SK-N-SH treated with all-trans-retinoic acid at 6 μM for 48 hours (cell line): ENCODE measurements at regions not wholly inside any gene's neighbourhood (a gene's known extent, or its start where the extent isn't known, plus 50 kb on each side); places are given as distances from the start of the nearest gene placed in this dataset.

Experiments used
- ATAC-seq: fragments of 200-7000 bp; cut with Tn5 transposase; 3 replicates; pipeline ENCODE4 v1.9.1; 2020; ENCODE audit warnings: mild to moderate bottlenecking, moderate library complexity
- ARNTL ChIP-seq: fragments of 450-650 bp; formaldehyde crosslinking; IDR thresholded peaks from 2 replicates; pipeline ENCODE4 v1.5.0; 2020; ENCODE audit warnings: low read depth, mild to moderate bottlenecking, moderate library complexity, borderline replicate concordance
- BACH2 ChIP-seq: fragments of 250-450 bp; sonication (Bioruptor Pico); IDR thresholded peaks from 2 replicates; pipeline ENCODE4 v1.9.0; 2021; ENCODE audit warnings: mild to moderate bottlenecking, borderline replicate concordance
- CSDC2 ChIP-seq: fragments of 250-450 bp; sonication (Bioruptor Pico); IDR thresholded peaks from 2 replicates; pipeline ENCODE4 v1.5.0; 2020; ENCODE audit warnings: mild to moderate bottlenecking, moderate library complexity
- ESRRG ChIP-seq: fragments of 250-450 bp; sonication (Bioruptor Pico); IDR thresholded peaks from 2 replicates; pipeline ENCODE4 v1.6.1; 2021; ENCODE audit warnings: mild to moderate bottlenecking
- GLIS3 ChIP-seq: fragments of 250-450 bp; sonication (Bioruptor Pico); IDR thresholded peaks from 2 replicates; pipeline ENCODE4 v1.5.0; 2020; ENCODE audit warnings: mild to moderate bottlenecking, moderate library complexity
- ISL1 ChIP-seq: fragments of 250-450 bp; sonication (Bioruptor Pico); IDR thresholded peaks from 2 replicates; pipeline ENCODE4 v2.1.2; 2022; ENCODE audit warnings: mild to moderate bottlenecking, moderate library complexity
- OSR1 ChIP-seq: fragments of 250-450 bp; sonication (Bioruptor Pico); IDR thresholded peaks from 2 replicates; pipeline ENCODE4 v1.8.0; 2022; ENCODE audit warnings: moderate library complexity, mild to moderate bottlenecking, inconsistent platforms
- PPARA ChIP-seq: fragments of 250-450 bp; sonication (Bioruptor Pico); IDR thresholded peaks from 2 replicates; pipeline ENCODE4 v1.5.0; 2020; ENCODE audit warnings: mild to moderate bottlenecking, borderline replicate concordance
- RARB ChIP-seq: fragments of 250-450 bp; sonication (Bioruptor Pico); IDR thresholded peaks from 2 replicates; pipeline ENCODE4 v1.8.0; 2021; ENCODE audit warnings: mild to moderate bottlenecking, moderate library complexity
- TOX ChIP-seq: fragments of 250-450 bp; sonication (Bioruptor Pico); IDR thresholded peaks from 2 replicates; pipeline ENCODE4 v1.8.0; 2021; ENCODE audit warnings: mild to moderate bottlenecking, moderate library complexity, borderline replicate concordance
- ZC3H10 ChIP-seq: fragments of 250-450 bp; sonication (Bioruptor Pico); IDR thresholded peaks from 2 replicates; pipeline ENCODE4 v1.5.1; 2021; ENCODE audit warnings: mild to moderate bottlenecking, moderate library complexity
- ZFP3 ChIP-seq: fragments of 250-450 bp; sonication (Bioruptor Pico); IDR thresholded peaks from 2 replicates; pipeline ENCODE4 v1.5.0; 2020; ENCODE audit warnings: mild to moderate bottlenecking, moderate library complexity
- ZFP30 ChIP-seq: fragments of 450-650 bp; formaldehyde crosslinking; IDR thresholded peaks from 2 replicates; pipeline ENCODE4 v1.5.0; 2022; ENCODE audit warnings: mild to moderate bottlenecking, moderate library complexity
- ZNF70 ChIP-seq: fragments of 450-650 bp; formaldehyde crosslinking; IDR thresholded peaks from 2 replicates; pipeline ENCODE4 v1.5.0; 2020; ENCODE audit warnings: mild to moderate bottlenecking, moderate library complexity
- ZNF8 ChIP-seq: fragments of 450-650 bp; formaldehyde crosslinking; IDR thresholded peaks from 2 replicates; pipeline ENCODE4 v1.5.0; 2020; ENCODE audit warnings: mild to moderate bottlenecking, moderate library complexity
- TF ChIP-seq, protein P1 (sequence below): fragments of 250-450 bp; sonication (Bioruptor Pico); IDR thresholded peaks from 2 replicates; pipeline ENCODE4 v1.5.0; 2020; ENCODE audit warnings: mild to moderate bottlenecking, moderate library complexity
- TF ChIP-seq, protein P2 (sequence below): fragments of 250-450 bp; sonication (Bioruptor Pico); IDR thresholded peaks from 2 replicates; pipeline ENCODE4 v1.5.1; 2021; ENCODE audit warnings: mild to moderate bottlenecking, moderate library complexity
- TF ChIP-seq, protein P3 (sequence below): fragments of 250-450 bp; sonication (Bioruptor Pico); IDR thresholded peaks from 2 replicates; pipeline ENCODE4 v1.8.0; 2020; ENCODE audit warnings: mild to moderate bottlenecking, moderate library complexity, borderline replicate concordance
- TF ChIP-seq, protein P4 (sequence below): fragments of 250-450 bp; sonication (Bioruptor Pico); IDR thresholded peaks from 2 replicates; pipeline ENCODE4 v1.5.1; 2020; ENCODE audit warnings: low read depth, mild to moderate bottlenecking, moderate library complexity
- TF ChIP-seq, protein P5 (sequence below): fragments of 250-450 bp; sonication (Bioruptor Pico); IDR thresholded peaks from 2 replicates; pipeline ENCODE4 v1.8.0; 2021; ENCODE audit warnings: low read depth, mild to moderate bottlenecking, moderate library complexity, borderline replicate concordance

DNA sequence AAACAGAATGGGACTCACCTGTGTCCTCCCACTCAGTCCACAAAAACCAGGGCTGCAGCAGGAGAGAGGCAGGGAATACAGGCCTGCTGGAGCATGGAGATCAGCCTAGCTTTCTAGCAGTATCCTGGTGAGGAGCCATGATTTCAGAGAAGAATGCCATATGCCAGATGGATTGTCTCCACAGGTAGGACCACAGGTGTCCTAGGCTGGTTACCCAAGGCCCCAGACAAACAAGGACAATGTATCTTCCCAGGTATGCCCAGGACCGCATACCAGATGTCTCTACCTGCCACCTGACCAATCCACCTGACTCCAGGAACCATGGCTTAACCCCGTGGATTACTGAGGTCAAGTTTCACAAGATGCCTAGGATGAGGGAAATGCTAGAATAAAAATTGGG, 295.4 kb upstream of the NPSR1 start:
- TF ChIP-seq GLIS3, result no peak
- TF ChIP-seq ZNF70 (CRISPR knock-in tag), result no peak
- TF ChIP-seq ARNTL, result no peak
- no peak for TF ChIP-seq BACH2 (CRISPR knock-in tag)
- TF ChIP-seq, protein P1, sequence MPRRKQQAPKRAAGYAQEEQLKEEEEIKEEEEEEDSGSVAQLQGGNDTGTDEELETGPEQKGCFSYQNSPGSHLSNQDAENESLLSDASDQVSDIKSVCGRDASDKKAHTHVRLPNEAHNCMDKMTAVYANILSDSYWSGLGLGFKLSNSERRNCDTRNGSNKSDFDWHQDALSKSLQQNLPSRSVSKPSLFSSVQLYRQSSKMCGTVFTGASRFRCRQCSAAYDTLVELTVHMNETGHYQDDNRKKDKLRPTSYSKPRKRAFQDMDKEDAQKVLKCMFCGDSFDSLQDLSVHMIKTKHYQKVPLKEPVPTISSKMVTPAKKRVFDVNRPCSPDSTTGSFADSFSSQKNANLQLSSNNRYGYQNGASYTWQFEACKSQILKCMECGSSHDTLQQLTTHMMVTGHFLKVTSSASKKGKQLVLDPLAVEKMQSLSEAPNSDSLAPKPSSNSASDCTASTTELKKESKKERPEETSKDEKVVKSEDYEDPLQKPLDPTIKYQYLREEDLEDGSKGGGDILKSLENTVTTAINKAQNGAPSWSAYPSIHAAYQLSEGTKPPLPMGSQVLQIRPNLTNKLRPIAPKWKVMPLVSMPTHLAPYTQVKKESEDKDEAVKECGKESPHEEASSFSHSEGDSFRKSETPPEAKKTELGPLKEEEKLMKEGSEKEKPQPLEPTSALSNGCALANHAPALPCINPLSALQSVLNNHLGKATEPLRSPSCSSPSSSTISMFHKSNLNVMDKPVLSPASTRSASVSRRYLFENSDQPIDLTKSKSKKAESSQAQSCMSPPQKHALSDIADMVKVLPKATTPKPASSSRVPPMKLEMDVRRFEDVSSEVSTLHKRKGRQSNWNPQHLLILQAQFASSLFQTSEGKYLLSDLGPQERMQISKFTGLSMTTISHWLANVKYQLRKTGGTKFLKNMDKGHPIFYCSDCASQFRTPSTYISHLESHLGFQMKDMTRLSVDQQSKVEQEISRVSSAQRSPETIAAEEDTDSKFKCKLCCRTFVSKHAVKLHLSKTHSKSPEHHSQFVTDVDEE (CRISPR knock-in tag), result no peak
- no peak for TF ChIP-seq ZFP3 (CRISPR knock-in tag)
- TF ChIP-seq ZFP30, result no peak
- TF ChIP-seq ISL1 (CRISPR knock-in tag), result no peak
- TF ChIP-seq ZNF8, result no peak
- no peak for TF ChIP-seq ESRRG
- TF ChIP-seq, protein P2, sequence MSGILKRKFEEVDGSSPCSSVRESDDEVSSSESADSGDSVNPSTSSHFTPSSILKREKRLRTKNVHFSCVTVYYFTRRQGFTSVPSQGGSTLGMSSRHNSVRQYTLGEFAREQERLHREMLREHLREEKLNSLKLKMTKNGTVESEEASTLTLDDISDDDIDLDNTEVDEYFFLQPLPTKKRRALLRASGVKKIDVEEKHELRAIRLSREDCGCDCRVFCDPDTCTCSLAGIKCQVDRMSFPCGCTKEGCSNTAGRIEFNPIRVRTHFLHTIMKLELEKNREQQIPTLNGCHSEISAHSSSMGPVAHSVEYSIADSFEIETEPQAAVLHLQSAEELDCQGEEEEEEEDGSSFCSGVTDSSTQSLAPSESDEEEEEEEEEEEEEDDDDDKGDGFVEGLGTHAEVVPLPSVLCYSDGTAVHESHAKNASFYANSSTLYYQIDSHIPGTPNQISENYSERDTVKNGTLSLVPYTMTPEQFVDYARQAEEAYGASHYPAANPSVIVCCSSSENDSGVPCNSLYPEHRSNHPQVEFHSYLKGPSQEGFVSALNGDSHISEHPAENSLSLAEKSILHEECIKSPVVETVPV (CRISPR knock-in tag), result no peak
- no peak for ATAC-seq

DNA sequence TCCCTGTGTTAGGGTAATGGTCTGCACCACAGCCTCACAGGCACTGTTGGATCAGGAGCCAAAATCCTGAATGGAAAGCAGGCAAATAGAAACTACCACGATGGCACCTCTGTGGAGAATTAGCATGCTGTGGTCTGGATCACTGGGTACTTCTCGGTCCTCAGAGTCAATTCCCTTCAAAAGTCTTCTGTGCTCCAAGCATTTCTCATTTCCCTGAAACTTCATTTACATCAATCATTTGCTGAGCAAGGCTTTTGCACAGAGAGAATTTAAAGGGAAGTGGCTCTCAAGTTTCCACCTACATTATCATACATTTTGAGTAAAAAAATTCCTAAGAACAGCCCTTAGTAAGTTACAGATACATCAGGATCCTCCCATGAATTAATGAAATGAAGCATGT, 293.9 kb upstream of the NPSR1 start:
- ATAC-seq, result no peak
- TF ChIP-seq, protein P3, sequence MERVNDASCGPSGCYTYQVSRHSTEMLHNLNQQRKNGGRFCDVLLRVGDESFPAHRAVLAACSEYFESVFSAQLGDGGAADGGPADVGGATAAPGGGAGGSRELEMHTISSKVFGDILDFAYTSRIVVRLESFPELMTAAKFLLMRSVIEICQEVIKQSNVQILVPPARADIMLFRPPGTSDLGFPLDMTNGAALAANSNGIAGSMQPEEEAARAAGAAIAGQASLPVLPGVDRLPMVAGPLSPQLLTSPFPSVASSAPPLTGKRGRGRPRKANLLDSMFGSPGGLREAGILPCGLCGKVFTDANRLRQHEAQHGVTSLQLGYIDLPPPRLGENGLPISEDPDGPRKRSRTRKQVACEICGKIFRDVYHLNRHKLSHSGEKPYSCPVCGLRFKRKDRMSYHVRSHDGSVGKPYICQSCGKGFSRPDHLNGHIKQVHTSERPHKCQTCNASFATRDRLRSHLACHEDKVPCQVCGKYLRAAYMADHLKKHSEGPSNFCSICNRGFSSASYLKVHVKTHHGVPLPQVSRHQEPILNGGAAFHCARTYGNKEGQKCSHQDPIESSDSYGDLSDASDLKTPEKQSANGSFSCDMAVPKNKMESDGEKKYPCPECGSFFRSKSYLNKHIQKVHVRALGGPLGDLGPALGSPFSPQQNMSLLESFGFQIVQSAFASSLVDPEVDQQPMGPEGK, result no peak
- no peak for TF ChIP-seq GLIS3
- TF ChIP-seq ARNTL, result no peak
- TF ChIP-seq, protein P4, sequence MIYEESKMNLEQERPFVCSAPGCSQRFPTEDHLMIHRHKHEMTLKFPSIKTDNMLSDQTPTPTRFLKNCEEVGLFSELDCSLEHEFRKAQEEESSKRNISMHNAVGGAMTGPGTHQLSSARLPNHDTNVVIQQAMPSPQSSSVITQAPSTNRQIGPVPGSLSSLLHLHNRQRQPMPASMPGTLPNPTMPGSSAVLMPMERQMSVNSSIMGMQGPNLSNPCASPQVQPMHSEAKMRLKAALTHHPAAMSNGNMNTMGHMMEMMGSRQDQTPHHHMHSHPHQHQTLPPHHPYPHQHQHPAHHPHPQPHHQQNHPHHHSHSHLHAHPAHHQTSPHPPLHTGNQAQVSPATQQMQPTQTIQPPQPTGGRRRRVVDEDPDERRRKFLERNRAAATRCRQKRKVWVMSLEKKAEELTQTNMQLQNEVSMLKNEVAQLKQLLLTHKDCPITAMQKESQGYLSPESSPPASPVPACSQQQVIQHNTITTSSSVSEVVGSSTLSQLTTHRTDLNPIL (CRISPR knock-in tag), result no peak
- no peak for TF ChIP-seq ZNF8
- no peak for TF ChIP-seq CSDC2 (CRISPR knock-in tag)
- TF ChIP-seq OSR1 (CRISPR knock-in tag), result no peak
- TF ChIP-seq, protein P5, sequence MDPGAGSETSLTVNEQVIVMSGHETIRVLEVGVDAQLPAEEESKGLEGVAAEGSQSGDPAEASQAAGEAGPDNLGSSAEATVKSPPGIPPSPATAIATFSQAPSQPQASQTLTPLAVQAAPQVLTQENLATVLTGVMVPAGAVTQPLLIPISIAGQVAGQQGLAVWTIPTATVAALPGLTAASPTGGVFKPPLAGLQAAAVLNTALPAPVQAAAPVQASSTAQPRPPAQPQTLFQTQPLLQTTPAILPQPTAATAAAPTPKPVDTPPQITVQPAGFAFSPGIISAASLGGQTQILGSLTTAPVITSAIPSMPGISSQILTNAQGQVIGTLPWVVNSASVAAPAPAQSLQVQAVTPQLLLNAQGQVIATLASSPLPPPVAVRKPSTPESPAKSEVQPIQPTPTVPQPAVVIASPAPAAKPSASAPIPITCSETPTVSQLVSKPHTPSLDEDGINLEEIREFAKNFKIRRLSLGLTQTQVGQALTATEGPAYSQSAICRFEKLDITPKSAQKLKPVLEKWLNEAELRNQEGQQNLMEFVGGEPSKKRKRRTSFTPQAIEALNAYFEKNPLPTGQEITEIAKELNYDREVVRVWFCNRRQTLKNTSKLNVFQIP (CRISPR knock-in tag), result no peak
- TF ChIP-seq PPARA, result no peak
- TF ChIP-seq ZC3H10 (CRISPR knock-in tag), result no peak
- no peak for TF ChIP-seq ZFP3 (CRISPR knock-in tag)
- no peak for TF ChIP-seq ZNF70 (CRISPR knock-in tag)
- TF ChIP-seq RARB (CRISPR knock-in tag), result no peak
- no peak for TF ChIP-seq TOX (CRISPR knock-in tag)

DNA sequence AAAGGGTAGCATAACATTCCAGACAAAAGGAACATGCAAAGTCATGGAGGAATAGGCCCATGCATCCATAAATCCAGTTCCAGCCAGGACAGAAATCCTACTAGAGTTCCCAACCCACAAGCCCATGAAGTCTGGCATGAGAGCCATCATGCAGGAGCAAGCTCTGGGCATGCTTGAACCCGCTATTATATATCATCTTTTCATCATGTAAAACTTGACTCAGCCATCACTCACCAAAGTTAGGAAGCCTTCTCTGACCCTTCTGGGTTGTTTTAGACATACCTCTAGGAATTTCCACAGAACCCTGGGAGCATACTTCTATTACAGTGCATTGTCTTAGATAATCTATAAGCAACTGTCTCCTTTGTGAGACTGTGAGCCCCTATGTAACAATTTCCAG, 293.0 kb upstream of the NPSR1 start:
- ATAC-seq, result no peak
- no peak for TF ChIP-seq ZC3H10 (CRISPR knock-in tag)
- no peak for TF ChIP-seq BACH2 (CRISPR knock-in tag)

DNA sequence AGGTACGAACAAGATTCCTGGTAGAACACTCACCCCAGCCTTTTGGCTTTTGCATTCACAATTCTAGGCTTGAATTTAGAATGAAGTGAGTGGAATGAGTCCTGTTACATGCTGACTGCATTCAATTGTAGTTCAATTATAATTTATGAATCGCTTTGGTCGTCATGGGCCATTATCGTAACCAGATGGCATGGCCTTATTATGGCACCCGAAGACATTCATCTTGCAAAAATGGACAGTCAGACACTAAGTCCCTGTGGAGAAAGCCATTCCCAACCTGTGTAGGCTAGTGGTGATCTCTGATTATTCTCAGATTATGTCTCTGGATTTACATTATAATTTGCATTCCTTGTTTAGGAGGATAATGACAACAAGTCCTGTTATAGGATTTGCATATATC, 292.4 kb upstream of the NPSR1 start:
- no peak for ATAC-seq
- TF ChIP-seq ZFP3 (CRISPR knock-in tag), result no peak
- TF ChIP-seq CSDC2 (CRISPR knock-in tag), result no peak
- no peak for TF ChIP-seq ARNTL
- TF ChIP-seq, protein P2 (CRISPR knock-in tag), result no peak
- TF ChIP-seq, protein P3, result no peak
- TF ChIP-seq GLIS3, result no peak
- no peak for TF ChIP-seq PPARA
- TF ChIP-seq BACH2 (CRISPR knock-in tag), result no peak
- TF ChIP-seq ESRRG, result no peak
